ENCODE measurements at regions not wholly inside any gene's neighbourhood (a gene's known extent, or its start where the extent isn't known, plus 50 kb on each side); places are given as distances from the start of the nearest gene placed in this dataset.

DNA sequence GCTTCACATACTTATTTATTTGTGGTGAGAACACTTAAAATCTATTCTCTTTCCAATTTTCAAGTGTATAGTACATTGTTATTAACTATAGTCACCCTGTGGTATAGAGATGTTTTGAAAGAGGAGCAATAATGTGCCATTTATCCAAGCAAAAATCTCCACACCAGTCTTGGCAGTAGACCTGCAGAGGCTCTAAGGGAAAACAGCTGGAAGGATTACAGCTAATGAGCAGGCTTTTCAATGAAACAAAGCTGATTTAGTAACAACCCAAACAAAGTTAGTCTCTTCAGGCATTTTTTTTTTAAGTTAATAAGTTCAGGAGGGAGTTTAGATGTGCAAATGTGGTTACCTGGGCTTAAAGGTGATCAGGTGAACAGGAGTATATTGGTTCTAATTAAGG is 101.9 kb downstream of the EVX1 start (continued):
- TF ChIP-seq ATF2 (IDR thresholded peaks at IDR 0.05; ENCODE audit: low read length): no peak
